Hepatocyte (in vitro differentiated cells): ENCODE measurements at regions not wholly inside any gene's neighbourhood (a gene's known extent, or its start where the extent isn't known, plus 50 kb on each side); places are given as distances from the start of the nearest gene placed in this dataset.

Source experiments
- DNase-seq: peaks from one replicate; pipeline ENCODE4 v3.0.0-alpha.2; 2016; ENCODE audit warnings: low spot score
- H2AFZ ChIP-seq: fragments of 200-600 bp; sonication (generic); 2 replicates; pipeline ENCODE4 v1.6.0; 2016; ENCODE audit warnings: antibody characterized with exemption, mild to moderate bottlenecking
- H3K27ac ChIP-seq: fragments of 200-600 bp; sonication (generic); 2 replicates; pipeline ENCODE4 v1.5.1; 2016; ENCODE audit warnings: mild to moderate bottlenecking
- H3K27me3 ChIP-seq: fragments of 200-600 bp; sonication (generic); 2 replicates; pipeline ENCODE4 v1.6.1; 2016
- H3K36me3 ChIP-seq: fragments of 200-600 bp; sonication (generic); replicated peaks from 2 replicates; pipeline ENCODE4 v1.5.1; 2016; ENCODE audit warnings: low read depth; ENCODE audit not compliant: insufficient read depth
- H3K4me1 ChIP-seq: fragments of 200-600 bp; sonication (generic); 2 replicates; pipeline ENCODE4 v1.5.1; 2016; ENCODE audit warnings: mild to moderate bottlenecking, moderate library complexity; ENCODE audit not compliant: insufficient read depth
- H3K4me2 ChIP-seq: fragments of 200-600 bp; sonication (generic); 2 replicates; pipeline ENCODE4 v1.6.0; 2016
- H3K4me3 ChIP-seq: fragments of 200-600 bp; sonication (generic); 2 replicates; pipeline ENCODE4 v1.5.1; 2016; ENCODE audit warnings: mild to moderate bottlenecking
- H3K79me2 ChIP-seq: fragments of 200-600 bp; sonication (generic); 2 replicates; pipeline ENCODE4 v1.6.0; 2017; ENCODE audit warnings: mild to moderate bottlenecking
- H3K9me2 ChIP-seq: fragments of 200-600 bp; sonication (generic); replicated peaks from 2 replicates; pipeline ENCODE4 v1.6.0; 2017; ENCODE audit warnings: mild to moderate bottlenecking; ENCODE audit not compliant: insufficient read depth
- H3K9me3 ChIP-seq: fragments of 200-600 bp; sonication (generic); 2 replicates; pipeline ENCODE4 v1.5.1; 2016; ENCODE audit warnings: low read depth, mild to moderate bottlenecking
- H4K20me1 ChIP-seq: fragments of 200-600 bp; sonication (generic); 2 replicates; pipeline ENCODE4 v1.6.0; 2016; ENCODE audit warnings: mild to moderate bottlenecking; ENCODE audit not compliant: insufficient read depth, poor library complexity, severe bottlenecking
- CTCF ChIP-seq: fragments of 200-600 bp; sonication (generic); IDR thresholded peaks from 2 replicates; pipeline ENCODE4 v1.5.1; 2016; ENCODE audit warnings: antibody characterized with exemption, mild to moderate bottlenecking; ENCODE audit not compliant: poor library complexity
- EZH2 ChIP-seq: fragments of 200-600 bp; sonication (generic); IDR thresholded peaks from 2 replicates; pipeline ENCODE4 v1.6.1; 2016; ENCODE audit warnings: antibody characterized with exemption, mild to moderate bottlenecking, borderline replicate concordance
- EZH2phosphoT487 ChIP-seq: fragments of 200-600 bp; sonication (generic); IDR thresholded peaks from one replicate; pipeline ENCODE4 v1.6.1; 2018; ENCODE audit warnings: antibody characterized with exemption, mild to moderate bottlenecking, low read depth, moderate library complexity; ENCODE audit not compliant: unreplicated experiment, severe bottlenecking
- WGBS: methylation state at CpG from one replicate; pipeline ENCODE4 v1.1.6; 2016; ENCODE audit warnings: low lambda C conversion rate; ENCODE audit errors: missing lambda C conversion rate; 5-methylcytosine and 5-hydroxymethylcytosine counted together

- Histone ChIP-seq H3K4me1 (no peaks in the 10 kb centered on the region), H3K4me3 (no peak overlapping the region), H3K79me2 (no peaks in the 10 kb centered on the region), H3K27me3 (no peaks in the 10 kb centered on the region), H3K36me3 (no peaks in the 10 kb centered on the region), H2AFZ (no peak overlapping the region), H3K27ac (no peak overlapping the region), H3K4me2 (no peak overlapping the region), H3K9me3 (no peaks in the 10 kb centered on the region), H3K9me2 (no peaks in the 10 kb centered on the region), H4K20me1 (no peaks in the 10 kb centered on the region)
- no peak for TF ChIP-seq CTCF
- no peak for TF ChIP-seq EZH2
- TF ChIP-seq EZH2phosphoT487, result no peak
- WGBS, result 71% methylated on average over 6 of the region's 6 CpGs
- DNase-seq, result no peak
Observed at GRCh38 chr21:32062591-32063227, 189.9 kb downstream of the HUNK start.

GRCh38 chr21:32061729-32062128 lies 188.9 kb downstream of the HUNK start:
- TF ChIP-seq EZH2 (no peak), EZH2phosphoT487 (no peak), CTCF (no peak)
- no peaks in the 10 kb centered on the region for H3K79me2 ChIP-seq
- H3K36me3 ChIP-seq, result no peaks in the 10 kb centered on the region
- 81% methylated on average over 1 of the region's 1 CpG for WGBS
- no peak overlapping the region for H2AFZ ChIP-seq
- H3K9me2 ChIP-seq, result no peaks in the 10 kb centered on the region
- H3K27ac ChIP-seq, result no peak overlapping the region
- no peak overlapping the region for H3K4me2 ChIP-seq
- no peak overlapping the region for H3K4me3 ChIP-seq
- DNase-seq, result no peak
- H4K20me1 ChIP-seq, result no peaks in the 10 kb centered on the region
- no peaks in the 10 kb centered on the region for H3K4me1 ChIP-seq
- H3K9me3 ChIP-seq, result no peaks in the 10 kb centered on the region
- H3K27me3 ChIP-seq, result no peaks in the 10 kb centered on the region

GRCh38 chr21:32056791-32057190 lies 184.0 kb downstream of the HUNK start:
- no peaks in the 10 kb centered on the region for H3K27me3 ChIP-seq
- 77% methylated on average over 8 of the region's 8 CpGs for WGBS
- no peak overlapping the region for H3K27ac ChIP-seq
- TF ChIP-seq EZH2 (no peak), EZH2phosphoT487 (no peak), CTCF (no peak)
- no peaks in the 10 kb centered on the region for H4K20me1 ChIP-seq
- H2AFZ ChIP-seq, result no peak overlapping the region
- H3K4me3 ChIP-seq, result no peak overlapping the region
- no peak overlapping the region for H3K4me2 ChIP-seq
- no peak for DNase-seq
- H3K9me2 ChIP-seq, result no peaks in the 10 kb centered on the region
- peaks cover 3% of the 10 kb centered on the region for H3K4me1 ChIP-seq
- no peaks in the 10 kb centered on the region for H3K79me2 ChIP-seq
- peaks cover 3% of the 10 kb centered on the region for H3K9me3 ChIP-seq
- no peaks in the 10 kb centered on the region for H3K36me3 ChIP-seq
